NB4 (cell line): ENCODE measurements at regions not wholly inside any gene's neighbourhood (a gene's known extent, or its start where the extent isn't known, plus 50 kb on each side); places are given as distances from the start of the nearest gene placed in this dataset.

Experiments used
- CTCF ChIP-seq: IDR thresholded peaks from one replicate; pipeline ENCODE4 v1.5.1; 2012; ENCODE audit warnings: low read depth, low read length
- MAX ChIP-seq: IDR thresholded peaks from 2 replicates; pipeline ENCODE4 v1.6.1; 2011; ENCODE audit warnings: low read depth, low read length
- POLR2A ChIP-seq: IDR thresholded peaks from 2 replicates; pipeline ENCODE4 v1.6.1; 2011; ENCODE audit warnings: mild to moderate bottlenecking; ENCODE audit not compliant: insufficient read length; ENCODE audit errors: extremely low read depth

GRCh38 chr18:21949326-21950015 lies 208.9 kb downstream of the MIB1 start:
- TF ChIP-seq MAX (no peak), CTCF (no peak), POLR2A (no peak)
